Stimulated activated CD8-positive, alpha-beta memory T cell treated with anti-CD3 and anti-CD28 coated beads, Interleukin-7, amount 100 ng/mL, for 4 hours (primary cell): ENCODE measurements at regions not wholly inside any gene's neighbourhood (a gene's known extent, or its start where the extent isn't known, plus 50 kb on each side); places are given as distances from the start of the nearest gene placed in this dataset.
"Not testable (repeated sequence)": the region's sequence is repeated elsewhere in the genome, so short reads cannot be mapped to it uniquely, and the experiment has no call there.

Experiments
- DNase-seq, 2 donors: peaks; one replicate each; pipeline ENCODE4 v3.0.0-alpha.2; 2020; ENCODE audit warnings: low read depth in 2 of 2

DNA sequence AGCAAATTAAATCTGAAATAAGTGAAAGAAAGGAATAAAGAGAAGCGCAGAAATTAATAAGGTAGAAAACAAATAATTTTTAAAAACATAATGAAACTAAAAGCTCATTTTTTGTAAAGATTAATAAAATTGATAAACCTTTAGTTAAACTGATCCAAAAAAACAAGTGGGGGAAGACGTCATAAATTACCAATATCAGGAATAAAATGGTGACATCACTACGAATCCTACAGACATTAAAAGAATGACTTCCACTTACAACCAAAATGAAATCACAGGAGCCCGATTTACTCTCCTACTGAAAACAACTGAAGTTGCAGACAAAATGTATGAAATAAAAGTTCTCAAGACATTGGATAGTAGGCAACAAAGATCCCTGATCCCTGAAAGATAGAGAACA is 68.1 kb upstream of the IFFO2 start:
- DNase-seq, result no peak

DNA sequence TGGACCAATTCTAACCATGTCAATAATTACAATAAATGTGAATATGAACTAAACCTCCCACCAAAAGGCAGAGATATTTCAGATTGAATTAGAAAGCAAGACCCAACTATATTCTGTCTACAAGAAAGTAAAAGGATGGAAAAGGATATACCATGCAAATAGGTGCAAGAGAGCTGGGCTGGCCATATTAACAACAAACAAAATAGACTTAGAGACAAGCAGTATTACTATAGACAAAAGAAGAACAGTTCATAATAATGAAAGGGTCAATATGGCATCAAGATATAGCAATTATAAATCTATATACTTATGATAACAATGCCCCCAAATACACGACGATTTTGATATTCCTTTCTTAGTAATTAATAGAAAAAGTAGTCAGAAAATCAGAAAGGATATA is 67.3 kb upstream of the IFFO2 start:
- no peak for DNase-seq

DNA sequence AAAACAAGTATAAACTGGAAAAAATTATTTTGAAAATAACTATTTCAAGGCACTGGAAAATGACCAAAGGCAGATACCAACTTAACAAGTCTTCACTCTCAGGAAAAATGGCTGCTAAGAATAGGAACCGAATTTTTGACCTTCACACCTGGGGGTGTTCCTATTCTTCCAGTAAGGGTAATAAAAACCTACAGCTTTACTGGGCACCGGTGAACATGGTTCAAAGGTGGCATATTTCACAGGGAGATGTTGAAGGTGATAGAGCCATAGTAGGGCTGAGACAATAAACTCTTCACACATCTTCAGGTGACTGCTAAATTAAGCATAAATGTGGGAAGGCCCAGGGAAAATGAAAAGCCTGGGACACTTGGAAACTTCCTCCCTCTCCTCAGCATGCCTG is 65.4 kb upstream of the IFFO2 start:
- no peak for DNase-seq

DNA sequence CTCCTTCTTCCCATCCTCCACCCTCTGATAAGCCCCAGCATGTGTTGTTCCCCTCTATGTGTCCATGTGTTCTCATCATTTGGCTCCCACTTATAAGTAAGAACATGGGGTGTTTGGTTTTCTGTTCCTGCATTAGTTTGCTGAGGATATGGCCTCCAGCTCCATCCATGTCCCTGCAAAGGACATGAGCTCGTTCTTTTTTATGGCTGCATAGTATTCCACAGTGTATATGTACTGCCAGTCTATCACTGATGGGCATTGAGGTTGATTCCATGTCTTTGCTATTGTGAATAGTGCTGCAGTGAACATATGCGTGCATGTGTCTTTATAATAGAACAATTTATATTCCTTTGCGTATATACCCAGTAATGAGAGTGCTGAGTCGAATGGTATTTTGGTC is 62.8 kb upstream of the IFFO2 start:
- not testable (repeated sequence) for DNase-seq

DNA sequence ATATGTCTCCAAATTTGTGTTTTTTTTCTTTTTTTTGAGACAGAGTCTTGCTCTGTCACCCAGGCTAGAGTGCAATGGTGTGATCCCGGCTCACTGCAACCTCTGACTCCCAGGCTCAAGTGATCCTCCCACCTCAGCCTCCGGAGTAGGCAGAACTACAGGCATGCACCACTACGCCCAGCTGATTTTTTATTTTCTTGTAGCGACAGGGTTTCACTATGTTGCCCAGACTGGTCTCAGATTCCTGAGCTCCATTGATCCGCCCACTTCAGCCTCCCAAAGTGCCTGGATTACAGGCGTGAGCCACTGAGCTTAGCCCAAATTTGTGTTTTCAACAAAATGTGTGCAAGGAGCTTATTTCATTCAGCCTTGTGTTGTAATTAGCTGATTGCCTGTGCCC is 59.0 kb upstream of the IFFO2 start:
- no peak for DNase-seq

DNA sequence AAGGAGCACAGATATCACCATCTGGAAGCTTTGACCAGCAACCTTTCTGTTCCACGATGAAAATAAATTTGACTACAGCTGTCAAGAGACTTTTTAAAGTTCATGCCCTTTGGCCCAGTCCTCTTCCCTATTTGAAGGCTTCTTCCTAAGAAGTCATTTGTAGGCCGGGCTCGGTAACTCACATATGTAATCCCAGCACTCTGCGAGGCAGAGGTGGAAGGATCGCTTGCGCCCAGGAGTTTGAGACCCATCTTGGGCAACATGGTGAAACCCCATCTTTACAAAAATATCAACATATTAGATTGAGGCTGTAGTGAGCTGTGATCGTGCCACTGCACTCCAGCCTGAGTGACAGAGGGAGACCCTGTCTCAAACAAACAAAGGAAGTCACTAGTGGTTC is 58.3 kb upstream of the IFFO2 start:
- no peak for DNase-seq

DNA sequence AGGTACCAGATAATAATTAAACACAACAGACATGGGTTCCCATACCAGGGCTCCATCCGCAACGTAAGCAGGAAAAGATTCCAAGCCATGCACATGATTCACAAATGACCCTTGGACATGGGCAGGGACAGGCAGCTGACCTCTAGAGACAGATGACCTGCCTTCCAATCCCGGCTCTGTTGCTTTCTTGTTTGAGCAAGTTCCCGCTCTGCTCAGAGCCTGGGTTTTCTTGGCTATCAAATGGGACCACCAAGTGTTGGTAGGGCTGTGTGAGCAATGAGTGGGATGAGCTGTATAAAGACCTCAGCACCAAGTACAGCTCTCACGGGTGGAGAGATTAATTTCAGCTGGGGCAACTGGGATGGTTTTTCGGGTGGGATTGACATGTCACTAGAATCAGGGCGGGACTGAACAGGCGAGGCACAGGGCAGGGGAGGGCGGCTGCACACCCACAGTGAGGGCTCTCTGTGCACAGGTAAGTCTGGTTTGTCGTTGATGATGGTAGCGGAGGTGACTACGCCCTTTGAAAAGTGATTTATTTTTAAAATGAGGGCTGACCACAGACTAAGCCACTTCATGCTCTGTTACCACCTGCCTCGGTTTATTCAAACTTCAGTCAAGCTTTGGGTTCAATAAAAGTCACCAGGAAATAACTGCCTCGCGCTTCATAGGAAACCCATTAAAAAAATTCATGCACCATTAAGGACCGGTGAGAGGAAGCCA is 57.5 kb upstream of the IFFO2 start:
- no peak for DNase-seq

DNA sequence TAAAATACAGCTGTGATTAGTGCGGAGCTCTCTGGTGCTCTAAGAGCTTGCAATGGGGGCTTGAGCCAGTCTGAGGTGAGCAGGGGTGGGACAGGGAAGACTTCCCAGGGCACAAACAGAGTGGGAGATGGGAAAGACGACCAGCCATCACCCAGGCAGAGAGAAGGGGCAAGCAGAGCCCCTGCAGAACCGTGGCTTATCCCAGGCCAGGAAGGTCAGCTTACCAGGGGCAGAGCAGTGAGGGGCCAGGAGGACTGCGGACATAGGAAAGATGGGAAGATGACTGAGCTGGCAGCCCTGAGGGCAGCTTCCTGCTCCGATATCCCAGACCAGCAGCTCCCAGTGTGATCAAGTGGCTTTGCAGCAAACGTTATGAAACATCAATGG is 55.4 kb upstream of the IFFO2 start:
- no peak for DNase-seq

DNA sequence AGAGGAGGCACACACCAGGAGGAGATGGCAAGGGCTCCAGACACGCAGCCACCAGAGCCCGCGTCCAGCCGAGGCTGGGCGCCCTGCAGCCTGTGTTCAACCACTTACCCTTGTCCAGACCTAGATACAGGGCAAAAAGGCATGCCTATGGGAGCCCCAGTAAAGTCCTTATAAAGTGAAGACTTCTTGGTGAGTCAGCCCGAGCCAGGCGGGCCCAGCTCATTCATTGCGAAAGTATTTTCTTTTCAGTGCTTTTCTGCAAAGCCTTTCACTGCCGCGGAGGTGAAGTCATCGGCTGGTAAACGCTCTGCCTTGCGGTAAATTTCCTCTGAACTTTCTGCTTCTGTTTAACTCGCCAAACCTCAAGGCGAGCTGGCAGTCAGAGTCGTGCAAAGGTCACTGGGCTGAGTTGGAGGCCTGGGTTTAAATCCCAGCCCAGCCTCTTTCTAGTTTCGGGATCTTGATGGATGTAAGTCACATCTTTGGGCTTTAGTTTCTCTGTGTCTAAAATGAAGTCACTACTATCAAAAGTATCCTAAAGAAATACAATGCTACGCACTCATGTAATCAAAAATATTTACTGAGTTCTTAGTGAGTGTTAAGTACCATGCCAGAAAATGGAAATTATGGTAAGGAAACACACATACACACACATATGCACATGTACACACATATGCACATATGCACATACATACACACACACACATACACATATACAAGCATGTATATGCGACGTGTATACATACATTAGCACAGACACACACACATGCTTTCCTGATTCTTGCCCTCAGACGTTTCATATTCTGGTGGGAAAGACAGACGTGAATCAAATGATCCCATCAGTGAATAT is 54.7 kb upstream of the IFFO2 start:
- peak; percentile 58 to 59 for DNase-seq

DNA sequence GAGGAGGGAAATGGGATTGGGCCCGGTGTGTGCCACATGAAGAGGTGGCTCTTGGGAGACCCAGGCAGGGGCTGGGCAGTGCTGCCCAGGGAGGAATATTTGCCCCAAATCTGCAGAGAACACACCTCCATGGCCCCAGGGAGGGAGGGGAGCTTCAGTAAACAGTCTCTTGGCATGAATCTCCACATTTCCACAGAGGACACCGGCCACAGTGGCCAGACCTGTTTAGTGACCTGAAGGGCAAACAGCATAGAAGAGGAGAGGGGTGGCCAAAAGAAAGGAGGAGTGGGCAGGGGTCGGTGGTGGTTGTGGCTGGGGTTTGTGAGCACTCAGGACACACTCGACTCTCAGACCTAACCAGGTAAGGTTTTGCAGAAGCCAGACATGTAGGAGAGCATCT is 54.0 kb upstream of the IFFO2 start:
- no peak for DNase-seq

DNA sequence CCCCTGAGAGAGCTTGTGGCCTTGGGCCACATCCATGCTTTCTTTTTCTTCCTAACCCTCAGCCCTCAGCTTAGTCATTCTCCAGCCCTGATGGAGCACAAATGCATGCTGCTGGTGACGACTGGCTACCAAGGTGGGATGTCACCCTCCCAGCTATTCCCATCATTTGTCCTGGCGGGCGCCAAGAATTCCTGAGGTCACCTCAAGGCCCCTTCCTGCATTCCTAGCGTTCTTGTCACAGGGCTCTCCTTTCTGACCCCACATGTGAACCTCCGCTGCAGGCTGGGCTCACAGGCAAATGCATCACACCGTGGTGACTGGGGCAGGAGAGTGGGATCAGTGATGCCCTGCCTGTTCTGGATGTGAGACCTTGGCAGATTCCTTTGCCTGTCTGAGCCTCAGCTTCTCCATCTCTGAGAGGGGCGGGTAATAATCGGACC is 53.4 kb upstream of the IFFO2 start:
- DNase-seq, result no peak

DNA sequence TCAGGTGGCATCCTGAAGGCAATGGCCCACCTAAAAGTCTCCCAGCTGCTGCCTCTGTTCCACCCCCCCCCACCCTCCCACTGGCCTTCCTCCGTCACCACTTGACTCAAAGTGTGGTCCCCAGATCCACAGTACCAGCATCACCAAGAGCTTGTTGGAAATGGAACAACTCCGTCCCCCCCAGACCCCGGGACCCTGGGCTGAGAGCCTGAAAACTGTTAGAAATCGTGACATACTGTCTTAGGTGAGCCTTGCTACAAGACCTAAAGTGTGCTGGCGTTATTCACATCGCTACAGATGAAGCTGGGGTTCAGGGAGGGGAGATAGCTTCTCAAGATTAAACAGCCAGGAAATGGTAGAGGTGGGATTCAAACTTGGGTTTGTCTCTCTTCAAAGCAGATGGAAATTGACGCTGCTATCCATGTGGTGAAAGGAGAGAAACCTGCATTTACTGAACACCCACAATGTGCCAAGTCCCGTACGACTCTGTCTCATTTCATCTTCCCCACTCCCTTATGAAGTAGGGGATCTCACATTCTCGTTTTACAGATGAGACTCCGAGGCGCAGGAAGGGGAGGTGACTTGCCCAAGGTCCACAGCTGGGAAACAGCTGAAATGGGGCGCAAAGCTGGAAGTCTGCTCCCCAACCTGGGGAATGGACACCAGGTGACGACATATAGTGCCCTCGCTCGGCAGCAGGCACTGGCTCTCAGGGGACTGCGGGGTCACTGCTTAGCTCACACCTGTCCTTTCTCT is 52.8 kb upstream of the IFFO2 start:
- no peak for DNase-seq

DNA sequence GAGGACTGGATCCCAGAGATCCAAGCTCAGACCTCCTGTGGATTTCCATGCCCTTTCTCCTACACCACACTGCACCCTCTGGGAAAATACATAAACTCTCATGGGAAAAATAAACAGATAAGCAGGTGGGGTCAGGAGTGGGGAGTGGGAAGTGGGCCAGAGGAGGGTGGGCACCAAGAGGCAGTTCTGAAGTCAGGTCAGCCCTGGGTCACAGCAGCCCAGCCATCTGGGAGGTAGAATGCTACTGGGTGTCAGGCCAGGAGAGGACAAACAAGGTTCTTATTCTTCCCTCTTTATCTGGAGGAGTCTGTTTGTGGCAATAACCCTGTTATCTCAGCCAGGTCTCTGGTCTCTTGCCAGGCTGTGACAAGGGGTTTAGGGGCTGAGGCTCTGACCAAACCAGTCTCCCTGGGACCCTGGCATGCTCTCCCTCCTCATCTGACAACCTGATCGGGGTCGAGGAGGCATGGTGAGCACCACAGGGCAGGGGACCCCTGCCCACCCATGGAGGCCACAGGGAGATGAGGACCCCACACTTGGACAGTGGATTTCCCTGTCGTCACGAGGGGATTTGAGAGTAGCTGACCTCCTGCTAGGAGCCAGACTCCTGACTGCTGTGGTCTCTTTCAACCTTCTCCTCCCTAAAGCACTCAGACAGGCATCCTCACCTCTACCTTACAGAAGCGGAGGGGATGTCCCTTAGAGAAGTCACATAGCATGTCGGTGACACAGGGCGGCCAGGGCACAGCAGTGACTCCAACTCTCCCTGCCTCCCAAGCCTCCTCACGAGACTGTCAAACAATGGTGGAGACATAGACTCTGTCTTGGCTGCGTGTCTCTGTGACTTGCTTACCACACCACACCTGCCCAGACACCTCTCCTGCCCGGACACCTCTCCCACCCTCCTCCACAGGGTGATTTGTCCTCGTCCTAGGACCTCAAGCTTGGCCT is 51.3 kb upstream of the IFFO2 start:
- no peak for DNase-seq

DNA sequence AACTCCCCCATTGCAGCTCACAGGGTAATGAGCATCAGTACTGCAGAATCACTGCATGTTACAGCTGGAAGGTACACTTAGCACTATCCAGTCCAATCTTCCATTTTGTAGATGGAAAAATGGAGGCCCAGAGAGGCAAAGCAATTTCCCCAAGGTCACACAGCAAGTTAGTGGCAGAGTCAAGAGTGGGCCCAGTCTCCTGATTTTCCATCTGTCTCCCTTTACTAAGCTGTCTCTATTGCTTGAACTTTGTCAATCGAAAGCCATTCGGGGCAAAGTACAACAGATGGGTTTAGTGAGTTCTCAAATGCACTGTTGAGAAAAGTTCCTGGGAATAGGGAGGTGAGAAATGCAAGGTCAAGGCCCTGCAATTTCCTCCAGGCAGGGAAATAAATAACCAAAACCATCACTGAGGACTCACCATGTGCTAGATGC is 50.4 kb upstream of the IFFO2 start:
- DNase-seq, result no peak
